GM21423 (cell line): ENCODE measurements at regions not wholly inside any gene's neighbourhood (a gene's known extent, or its start where the extent isn't known, plus 50 kb on each side); places are given as distances from the start of the nearest gene placed in this dataset.
"Not testable (repeated sequence)": the region's sequence is repeated elsewhere in the genome, so short reads cannot be mapped to it uniquely, and the experiment has no call there.

Experiments
- ATAC-seq: cut with Tn5 transposase; IDR thresholded peaks from one replicate; pipeline ENCODE4 v1.9.1; 2021; ENCODE audit warnings: mild to moderate bottlenecking, moderate library complexity; ENCODE audit not compliant: unreplicated experiment

DNA sequence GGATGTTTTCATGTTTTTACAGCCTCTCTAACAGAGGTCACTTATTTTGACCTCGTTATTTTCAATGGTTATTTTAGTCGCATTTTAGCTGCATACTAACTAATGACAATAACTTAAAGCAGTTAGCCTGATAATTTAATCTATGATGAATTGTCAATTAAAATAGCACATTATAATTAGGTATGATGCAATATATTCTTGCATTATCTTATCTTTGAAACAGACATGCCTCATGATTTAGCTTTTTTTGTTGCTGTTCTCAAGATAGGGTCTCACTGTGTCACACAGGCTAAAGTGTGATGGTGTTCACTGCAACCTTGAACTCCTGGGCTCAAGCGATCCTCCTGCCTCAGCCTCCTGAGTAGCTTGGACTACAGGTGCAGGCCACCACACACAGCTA, 126.4 kb downstream of the KBTBD2 start:
- no peak for ATAC-seq

DNA sequence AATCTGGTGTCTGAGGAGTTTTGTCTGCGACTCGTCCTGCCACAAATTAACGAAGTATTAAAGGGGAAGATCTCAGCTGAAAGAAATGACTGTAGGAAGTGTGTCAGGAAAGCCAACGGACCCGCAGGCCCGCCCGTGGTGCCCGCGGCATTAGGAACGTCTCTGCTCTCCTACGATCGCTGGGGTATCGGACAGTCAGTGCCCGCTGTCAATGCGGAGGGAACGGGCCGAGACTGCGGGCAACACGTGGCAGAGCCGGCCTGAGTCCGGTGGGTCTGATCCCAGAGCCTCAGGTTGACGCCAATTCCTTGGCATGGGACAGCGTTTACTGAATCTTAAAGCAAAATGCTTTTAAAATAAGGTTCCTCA, 128.7 kb downstream of the KBTBD2 start:
- ATAC-seq, result no peak

DNA sequence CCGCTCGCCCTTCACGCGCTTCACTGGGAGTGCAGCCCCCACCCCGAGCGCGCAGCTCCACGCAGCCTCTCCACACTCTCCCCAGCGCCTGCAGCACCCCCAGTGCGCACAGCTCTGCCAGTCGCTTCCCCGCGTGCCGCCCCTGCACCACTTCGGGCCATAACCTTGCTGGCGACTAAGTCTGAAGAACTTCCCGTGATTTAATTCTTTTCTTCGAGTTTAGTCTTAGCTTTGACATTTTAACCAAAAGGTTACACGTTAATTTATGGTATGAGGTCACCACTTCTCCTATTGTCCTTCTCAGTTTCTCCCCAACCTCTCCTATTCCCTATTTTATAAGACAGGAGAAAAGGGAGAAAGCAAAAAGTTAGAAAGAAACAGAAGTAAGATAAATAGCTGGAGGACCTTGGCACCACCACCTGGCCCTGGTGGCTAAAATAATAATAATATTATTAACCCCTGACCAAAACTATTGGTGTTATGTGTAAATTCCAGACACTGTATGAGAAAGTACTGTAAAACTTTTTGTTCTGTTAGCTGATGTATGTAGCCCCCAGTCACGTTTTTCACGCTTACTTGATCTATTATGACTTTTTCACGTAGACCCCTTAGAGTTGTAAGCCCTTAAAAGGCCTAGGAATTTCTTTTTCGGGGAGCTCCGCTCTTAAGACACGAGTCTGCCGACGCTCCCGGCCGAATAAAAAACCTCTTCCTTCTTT, 129.2 kb downstream of the KBTBD2 start:
- not testable (repeated sequence) for ATAC-seq

- ATAC-seq, result no peak
These were observed 129.9 kb downstream of the KBTBD2 start for GRCh38 chr7:32761451-32762205.

DNA sequence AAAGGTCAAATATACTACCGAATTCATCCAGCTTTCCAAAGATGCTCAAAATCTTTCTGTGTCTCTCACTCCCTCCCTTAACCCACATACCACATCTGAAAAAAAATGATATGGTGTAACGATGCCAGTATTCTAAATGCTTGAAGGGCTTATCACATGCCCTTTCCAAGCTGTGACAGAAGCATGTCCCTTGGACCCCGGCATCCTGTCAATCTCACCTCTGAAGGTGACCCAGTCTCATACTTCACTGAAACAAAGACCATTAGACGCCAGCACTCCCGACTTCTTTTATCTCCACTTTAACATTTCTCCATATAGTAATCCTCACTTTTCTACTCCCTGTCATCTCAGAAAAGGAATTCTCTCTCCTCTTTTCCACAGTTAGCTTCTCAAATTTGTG, 130.8 kb downstream of the KBTBD2 start:
- ATAC-seq, result not testable (repeated sequence)

DNA sequence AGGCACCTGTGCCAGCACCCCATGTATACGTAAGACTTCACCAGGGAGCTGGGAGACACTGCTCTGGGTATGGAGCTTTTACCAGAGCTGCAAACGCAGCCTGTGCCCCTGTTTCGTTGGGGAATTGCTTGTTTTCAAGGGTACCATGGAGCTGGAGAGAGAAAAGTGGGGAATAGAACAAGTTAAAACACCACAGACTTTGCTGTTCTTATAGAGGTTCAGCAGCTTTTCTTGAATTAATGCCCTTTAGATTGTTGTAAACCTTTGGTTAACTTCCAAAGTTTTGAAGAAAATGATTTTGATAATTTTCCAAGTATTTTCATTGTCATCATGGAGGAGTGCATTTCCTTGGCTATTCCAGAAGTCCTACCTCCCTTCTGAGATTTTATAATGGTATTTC, 131.7 kb downstream of the KBTBD2 start:
- not testable (repeated sequence) for ATAC-seq

GRCh38 chr7:32753872-32754271, 137.7 kb downstream of the KBTBD2 start:
- ATAC-seq, result not testable (repeated sequence)

GRCh38 chr7:32748337-32748736, 143.2 kb downstream of the KBTBD2 start:
- ATAC-seq, result not testable (repeated sequence)

DNA sequence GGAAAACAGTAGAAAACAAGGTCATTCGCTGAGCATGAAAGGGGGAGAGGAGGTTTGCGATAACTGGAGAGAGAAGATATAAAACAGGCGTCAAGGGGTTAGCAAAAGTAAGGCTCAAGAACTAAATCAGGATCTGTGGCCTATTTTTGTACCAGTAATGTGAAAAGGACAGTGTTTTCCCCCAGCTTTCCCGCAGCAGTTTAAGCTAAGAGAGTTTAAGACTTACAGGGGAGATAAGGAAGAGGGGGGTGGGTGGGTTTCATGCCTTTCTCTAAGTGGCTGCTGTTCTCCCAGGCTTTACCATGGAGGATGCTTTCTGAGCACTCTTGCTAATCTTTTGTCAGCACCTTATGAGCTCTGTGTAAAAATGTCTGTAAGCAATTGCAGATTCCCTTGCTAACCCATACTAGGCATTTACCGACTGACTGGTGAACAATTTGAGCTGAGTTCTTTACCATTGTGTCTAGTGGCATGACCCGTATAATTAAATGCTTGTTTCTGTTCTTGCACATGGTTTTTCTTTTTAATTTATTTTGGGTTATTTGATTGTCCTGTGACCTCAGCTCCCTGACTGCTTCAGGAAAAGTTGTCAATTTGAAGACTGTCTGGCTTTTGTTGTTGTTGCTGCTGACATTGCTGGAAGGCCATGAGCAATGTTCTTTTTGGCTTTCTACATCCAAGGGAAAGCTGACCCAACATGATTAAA, 144.0 kb downstream of the KBTBD2 start:
- not testable (repeated sequence) for ATAC-seq

DNA sequence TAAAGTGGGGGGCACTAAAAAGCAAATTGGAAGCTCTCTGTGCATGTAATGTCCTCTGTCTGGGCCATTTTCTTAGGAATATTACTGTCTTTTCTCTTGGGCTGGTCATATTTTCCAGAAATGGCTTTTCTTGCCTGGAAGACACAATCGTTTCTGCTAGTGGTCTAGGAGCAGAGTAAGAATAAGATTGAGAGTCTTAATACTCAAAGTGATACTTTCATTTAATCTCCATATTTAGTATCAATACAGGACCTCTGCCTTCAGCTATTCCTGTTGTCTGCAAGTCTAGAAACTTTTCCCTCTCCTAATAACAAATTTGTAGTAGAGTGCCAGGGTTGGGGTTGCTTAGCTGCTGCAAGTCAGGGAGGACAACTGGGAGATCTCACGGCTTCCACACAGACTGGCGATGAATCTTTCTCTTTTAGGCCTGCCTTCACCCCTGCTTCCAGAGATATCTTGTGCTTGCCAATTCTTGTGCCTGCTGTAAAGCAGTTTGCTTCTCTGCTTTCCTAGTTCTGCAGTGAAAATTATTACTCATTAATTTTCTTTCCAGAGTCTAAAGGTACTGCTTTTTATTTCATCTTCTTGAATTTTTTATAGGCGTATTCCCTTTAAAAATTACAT, 149.6 kb downstream of the KBTBD2 start:
- ATAC-seq, result not testable (repeated sequence)

DNA sequence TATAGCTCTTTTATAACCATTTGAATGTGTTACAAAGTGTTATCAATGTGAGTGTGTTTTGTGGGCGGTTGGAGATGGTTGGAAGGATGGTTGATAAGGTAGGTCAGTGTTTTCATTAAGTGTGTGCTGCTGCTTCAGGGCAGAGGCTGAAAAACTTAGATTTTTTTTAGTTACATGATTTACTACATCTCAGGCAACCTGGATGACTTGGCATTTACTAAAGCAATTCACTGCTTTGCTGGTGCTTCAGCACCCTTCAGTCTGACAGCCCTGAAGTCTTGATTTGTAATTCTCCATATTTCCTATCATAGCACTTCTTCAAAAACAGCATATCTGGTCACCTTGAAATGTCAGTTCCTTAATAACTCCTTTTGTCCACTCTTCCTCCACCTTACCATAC, 151.8 kb downstream of the KBTBD2 start:
- ATAC-seq, result not testable (repeated sequence)

DNA sequence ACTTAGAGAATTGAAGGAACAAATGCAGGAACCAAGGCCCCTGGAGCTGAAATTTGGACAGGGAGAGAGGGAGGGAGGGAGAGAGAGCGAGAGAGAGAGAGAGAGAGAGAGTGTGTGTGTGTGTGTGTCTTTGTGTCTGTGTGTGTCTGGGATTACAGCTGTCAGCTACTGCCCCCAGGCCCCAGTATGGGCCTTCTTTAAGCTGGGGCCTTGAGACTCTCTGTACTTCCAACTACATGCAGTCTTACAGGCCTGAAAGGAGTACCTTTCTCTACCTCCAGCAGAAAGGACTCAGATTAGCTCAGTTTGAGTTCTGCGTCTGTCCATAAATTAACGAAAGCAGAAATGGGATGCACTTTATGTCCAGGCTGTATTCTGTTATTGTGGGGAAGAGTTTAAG, 153.2 kb downstream of the KBTBD2 start:
- not testable (repeated sequence) for ATAC-seq

GRCh38 chr7:32732767-32733166, 158.8 kb downstream of the KBTBD2 start:
- ATAC-seq, result not testable (repeated sequence)

DNA sequence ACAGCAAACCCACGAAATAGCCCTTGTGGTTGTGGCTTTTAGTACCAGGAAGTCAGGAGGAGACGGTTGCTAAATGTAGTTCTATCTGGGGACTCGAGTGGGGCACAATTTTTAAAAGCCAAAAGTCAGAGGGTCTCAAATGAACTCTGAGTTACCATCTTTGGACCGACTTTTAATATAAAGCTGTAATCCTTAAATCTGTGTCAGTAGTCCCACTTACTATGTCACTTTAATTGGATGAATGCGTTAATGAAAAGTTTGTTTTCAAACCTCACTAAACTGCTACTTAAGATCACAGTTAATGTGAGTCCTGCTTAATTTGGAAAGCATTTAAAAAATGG, 162.3 kb downstream of the KBTBD2 start:
- ATAC-seq, result not testable (repeated sequence)

- ATAC-seq, result peak; percentile 66
These were observed 162.9 kb downstream of the KBTBD2 start for GRCh38 chr7:32728412-32729334.

DNA sequence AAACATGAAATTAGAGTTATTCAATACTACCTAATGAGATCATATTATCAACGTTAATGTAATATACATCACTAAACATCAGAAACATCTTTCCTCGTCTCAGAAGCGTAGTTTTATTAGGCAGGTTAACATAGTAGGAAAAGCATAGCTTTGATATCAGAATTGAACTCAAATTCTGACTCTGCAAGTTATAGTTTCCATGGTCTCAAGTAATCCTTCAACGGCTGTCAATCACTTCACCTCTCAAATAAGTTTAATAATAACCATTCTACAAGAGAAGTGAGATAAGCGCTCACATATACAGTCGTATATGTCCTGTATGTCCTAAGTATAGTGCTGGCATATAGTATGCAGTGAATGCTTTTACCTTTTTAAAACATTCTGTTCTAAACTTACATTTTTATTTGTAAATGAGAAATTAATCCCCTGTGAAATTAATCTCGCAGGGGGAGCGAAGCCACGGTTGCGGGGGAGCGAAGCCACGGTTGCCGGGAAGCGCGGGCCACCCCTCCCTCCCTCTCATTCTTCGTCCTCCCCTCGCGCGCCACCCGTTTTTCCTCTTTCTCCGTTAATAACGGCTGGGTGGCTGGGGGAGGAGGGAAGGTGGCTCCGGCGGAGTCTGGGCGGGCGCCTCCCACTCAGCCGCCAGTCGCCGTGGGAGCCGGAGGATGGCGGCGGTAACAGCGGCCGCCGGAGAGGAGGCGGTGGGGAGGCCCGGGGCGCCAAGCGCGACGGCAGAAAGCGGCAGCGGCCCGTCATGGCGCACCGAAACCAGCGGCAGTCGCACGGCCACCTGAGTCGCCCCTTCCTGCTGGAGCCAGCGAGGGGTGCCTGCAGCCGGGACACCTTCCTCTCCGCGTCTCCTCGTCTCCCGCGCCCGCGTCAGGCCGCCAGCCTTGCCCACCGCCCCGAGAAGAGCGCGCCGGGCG, 163.8 kb downstream of the KBTBD2 start:
- ATAC-seq, result peak; percentile 58

DNA sequence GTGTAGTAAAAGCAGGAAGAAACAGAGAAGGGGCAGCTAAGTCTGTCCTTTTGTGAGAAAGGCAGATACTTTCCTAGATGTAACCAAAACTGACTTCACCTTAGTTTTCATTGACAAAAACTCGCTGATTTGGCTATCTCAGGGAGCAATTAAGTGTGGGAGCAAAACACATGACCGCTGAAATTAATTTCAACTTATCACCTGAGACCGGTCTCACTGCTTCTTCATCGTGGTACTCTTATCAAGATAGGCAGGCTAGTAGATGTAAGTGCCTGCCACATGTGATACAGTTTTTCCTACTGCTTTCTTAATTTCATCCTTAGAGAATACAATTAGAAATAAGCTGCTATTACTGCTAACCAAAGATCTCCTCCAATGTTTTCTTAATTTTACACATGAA, 168.7 kb downstream of the KBTBD2 start:
- not testable (repeated sequence) for ATAC-seq

GRCh38 chr7:32694182-32694581, 197.4 kb downstream of the KBTBD2 start:
- ATAC-seq, result no peak
